Ovary (tissue), 3 donors: ENCODE measurements at regions not wholly inside any gene's neighbourhood (a gene's known extent, or its start where the extent isn't known, plus 50 kb on each side); places are given as distances from the start of the nearest gene placed in this dataset.

Source experiments
- CTCF ChIP-seq, 3 donors: fragments of 450-650 bp in 2 of 3; fragments of 200-600 bp in 1 of 3; IDR thresholded peaks; one replicate each; pipeline versions ENCODE4 v1.5.1 to v1.8.0; 2016 to 2022; ENCODE audit warnings: antibody characterized with exemption in 3 of 3, mild to moderate bottlenecking in 1 of 3
- EP300 ChIP-seq: sonication (generic); formaldehyde crosslinking; IDR thresholded peaks from one replicate; pipeline ENCODE4 v1.6.1; 2017; ENCODE audit warnings: antibody characterized with exemption
- donor health status: DM: no; HTN: no; CAD: no.

- no peak for TF ChIP-seq CTCF (IDR thresholded peaks at IDR 0.05)
- no peak for TF ChIP-seq EP300
Measured at GRCh38 chr7:15033039-15033438, 130.5 kb upstream of the DGKB start.
